SK-N-SH treated with all-trans-retinoic acid at 6 μM for 48 hours (cell line): ENCODE measurements at regions not wholly inside any gene's neighbourhood (a gene's known extent, or its start where the extent isn't known, plus 50 kb on each side); places are given as distances from the start of the nearest gene placed in this dataset.

Experiments used
- ZC3H10 ChIP-seq: fragments of 250-450 bp; sonication (Bioruptor Pico); IDR thresholded peaks from 2 replicates; pipeline ENCODE4 v1.5.1; 2021; ENCODE audit warnings: mild to moderate bottlenecking, moderate library complexity
- ZFP3 ChIP-seq: fragments of 250-450 bp; sonication (Bioruptor Pico); IDR thresholded peaks from 2 replicates; pipeline ENCODE4 v1.5.0; 2020; ENCODE audit warnings: mild to moderate bottlenecking, moderate library complexity
- ZNF8 ChIP-seq: fragments of 450-650 bp; formaldehyde crosslinking; IDR thresholded peaks from 2 replicates; pipeline ENCODE4 v1.5.0; 2020; ENCODE audit warnings: mild to moderate bottlenecking, moderate library complexity
- TF ChIP-seq, protein P1 (sequence below): fragments of 250-450 bp; sonication (Bioruptor Pico); IDR thresholded peaks from 2 replicates; pipeline ENCODE4 v1.8.0; 2020; ENCODE audit warnings: mild to moderate bottlenecking, moderate library complexity, borderline replicate concordance
- TF ChIP-seq, protein P2 (sequence below): fragments of 250-450 bp; sonication (Bioruptor Pico); IDR thresholded peaks from 2 replicates; pipeline ENCODE4 v1.5.1; 2020; ENCODE audit warnings: low read depth, mild to moderate bottlenecking, moderate library complexity

DNA sequence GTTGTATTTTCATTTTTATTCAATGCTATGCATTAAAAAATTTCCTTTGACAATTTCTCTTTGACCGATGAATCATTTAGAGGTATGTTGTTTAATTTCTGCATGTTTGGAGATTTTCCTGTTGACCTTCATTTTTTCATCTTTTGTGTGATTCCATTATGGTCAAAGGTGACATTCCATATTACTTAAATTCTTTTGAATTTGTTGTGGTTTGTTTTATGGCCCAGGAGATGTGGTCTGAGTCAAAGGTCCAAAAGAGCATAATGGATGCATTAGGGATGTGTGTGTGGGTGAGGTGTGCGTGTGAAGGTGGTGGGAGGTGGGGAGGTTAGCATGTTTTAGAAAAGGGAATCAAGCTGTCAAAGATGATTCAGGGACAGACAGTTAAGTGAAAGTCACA is 76.0 kb upstream of the GIMD1 start:
- TF ChIP-seq, protein P1, sequence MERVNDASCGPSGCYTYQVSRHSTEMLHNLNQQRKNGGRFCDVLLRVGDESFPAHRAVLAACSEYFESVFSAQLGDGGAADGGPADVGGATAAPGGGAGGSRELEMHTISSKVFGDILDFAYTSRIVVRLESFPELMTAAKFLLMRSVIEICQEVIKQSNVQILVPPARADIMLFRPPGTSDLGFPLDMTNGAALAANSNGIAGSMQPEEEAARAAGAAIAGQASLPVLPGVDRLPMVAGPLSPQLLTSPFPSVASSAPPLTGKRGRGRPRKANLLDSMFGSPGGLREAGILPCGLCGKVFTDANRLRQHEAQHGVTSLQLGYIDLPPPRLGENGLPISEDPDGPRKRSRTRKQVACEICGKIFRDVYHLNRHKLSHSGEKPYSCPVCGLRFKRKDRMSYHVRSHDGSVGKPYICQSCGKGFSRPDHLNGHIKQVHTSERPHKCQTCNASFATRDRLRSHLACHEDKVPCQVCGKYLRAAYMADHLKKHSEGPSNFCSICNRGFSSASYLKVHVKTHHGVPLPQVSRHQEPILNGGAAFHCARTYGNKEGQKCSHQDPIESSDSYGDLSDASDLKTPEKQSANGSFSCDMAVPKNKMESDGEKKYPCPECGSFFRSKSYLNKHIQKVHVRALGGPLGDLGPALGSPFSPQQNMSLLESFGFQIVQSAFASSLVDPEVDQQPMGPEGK: no peak
- TF ChIP-seq ZFP3 (CRISPR knock-in tag): no peak
- TF ChIP-seq, protein P2, sequence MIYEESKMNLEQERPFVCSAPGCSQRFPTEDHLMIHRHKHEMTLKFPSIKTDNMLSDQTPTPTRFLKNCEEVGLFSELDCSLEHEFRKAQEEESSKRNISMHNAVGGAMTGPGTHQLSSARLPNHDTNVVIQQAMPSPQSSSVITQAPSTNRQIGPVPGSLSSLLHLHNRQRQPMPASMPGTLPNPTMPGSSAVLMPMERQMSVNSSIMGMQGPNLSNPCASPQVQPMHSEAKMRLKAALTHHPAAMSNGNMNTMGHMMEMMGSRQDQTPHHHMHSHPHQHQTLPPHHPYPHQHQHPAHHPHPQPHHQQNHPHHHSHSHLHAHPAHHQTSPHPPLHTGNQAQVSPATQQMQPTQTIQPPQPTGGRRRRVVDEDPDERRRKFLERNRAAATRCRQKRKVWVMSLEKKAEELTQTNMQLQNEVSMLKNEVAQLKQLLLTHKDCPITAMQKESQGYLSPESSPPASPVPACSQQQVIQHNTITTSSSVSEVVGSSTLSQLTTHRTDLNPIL: no peak
- TF ChIP-seq ZNF8: no peak
- no peak for TF ChIP-seq ZC3H10 (CRISPR knock-in tag)
